B cell (primary cell): ENCODE measurements at regions not wholly inside any gene's neighbourhood (a gene's known extent, or its start where the extent isn't known, plus 50 kb on each side); places are given as distances from the start of the nearest gene placed in this dataset.

Experiments used
- ATAC-seq: fragments of 200-7000 bp; cut with Tn5 transposase; one replicate; pipeline ENCODE4 v1.10.0; 2021; ENCODE audit warnings: low read depth, mild to moderate bottlenecking, moderate number of reproducible peaks, moderate library complexity
- CTCF ChIA-PET: fragments of 350-600 bp; sonication (Branson Sonifier 250); formaldehyde crosslinking; loops from one replicate; lab custom pipeline; 2021; ENCODE audit warnings: antibody characterized with exemption, inconsistent platforms; lab: Charles Lee
- POLR2A ChIA-PET: fragments of 350-600 bp; sonication (Branson Sonifier 250); formaldehyde crosslinking; loops from one replicate; lab custom pipeline; 2021; ENCODE audit warnings: antibody characterized with exemption; lab: Charles Lee
- DNase-seq: peaks from one replicate; pipeline ENCODE4 v3.0.0; 2013
- H2AFZ ChIP-seq: 2 replicates; pipeline ENCODE4 v1.6.1; 2012; ENCODE audit warnings: mild to moderate bottlenecking, low read depth, low read length; ENCODE audit not compliant: insufficient read depth, poor library complexity, severe bottlenecking
- H3K27ac ChIP-seq, 2 donors: 1 replicate in 1 of 2; 2 replicates in 1 of 2; pipeline ENCODE4 v1.5.1; 2012 to 2013; ENCODE audit warnings: low read length in 2 of 2, mild to moderate bottlenecking in 2 of 2, moderate library complexity in 1 of 2
- H3K27me3 ChIP-seq, 4 experiments: fragments of 200-600 bp in 1 of 4; sonication (generic) in 1 of 4; replicated peaks in 1 of 4; 1 replicate in 2 of 4; 2 replicates in 2 of 4; pipeline versions ENCODE4 v1.6.1 to v1.7.0; 2013 to 2016; ENCODE audit warnings: low read length in 3 of 4, mild to moderate bottlenecking in 2 of 4, mixed read lengths in 1 of 4, moderate library complexity in 1 of 4; ENCODE audit not compliant: insufficient read depth in 4 of 4, control insufficient read depth in 3 of 4; ENCODE audit errors: control extremely low read depth in 1 of 4
- H3K36me3 ChIP-seq, 2 experiments: replicated peaks in 1 of 2; 1 replicate in 1 of 2; 2 replicates in 1 of 2; pipeline versions ENCODE4 v1.6.1 to v1.7.1; 2013; ENCODE audit warnings: low read length in 1 of 2; ENCODE audit not compliant: insufficient read depth in 2 of 2, control insufficient read depth in 1 of 2; ENCODE audit errors: control extremely low read depth in 1 of 2, extremely low read depth in 1 of 2
- H3K4me1 ChIP-seq, 2 donors: fragments of 200-600 bp in 1 of 2; sonication (generic) in 1 of 2; 1 replicate in 1 of 2; 2 replicates in 1 of 2; pipeline versions ENCODE4 v1.5.1 to v1.6.1; 2013 to 2017; ENCODE audit warnings: low read length in 2 of 2; ENCODE audit not compliant: control insufficient read depth in 2 of 2, insufficient read depth in 2 of 2
- H3K4me2 ChIP-seq: replicated peaks from 2 replicates; pipeline ENCODE3; 2012; ENCODE audit warnings: mild to moderate bottlenecking, low read depth, low read length; ENCODE audit not compliant: poor library complexity, severe bottlenecking
- H3K4me3 ChIP-seq, 5 experiments: fragments of 200-600 bp in 1 of 5; sonication (generic) in 1 of 5; 1 replicate in 3 of 5; 2 replicates in 2 of 5; pipeline versions ENCODE4 v1.5.1 to v1.7.0; 2011 to 2016; ENCODE audit warnings: low read length in 4 of 5, mild to moderate bottlenecking in 4 of 5, low read depth in 2 of 5, control low read depth in 1 of 5, moderate library complexity in 1 of 5; ENCODE audit not compliant: insufficient read depth in 1 of 5; ENCODE audit errors: control extremely low read depth in 1 of 5, extremely low read depth in 1 of 5
- H3K79me2 ChIP-seq: fragments of 200-600 bp; sonication (generic); one replicate; pipeline ENCODE4 v1.6.0; 2016; ENCODE audit warnings: low read length; ENCODE audit not compliant: control insufficient read depth, insufficient read depth
- H3K9ac ChIP-seq: fragments of 200-600 bp; sonication (generic); 2 replicates; pipeline ENCODE4 v1.6.1; 2017; ENCODE audit warnings: mild to moderate bottlenecking, low read length, moderate library complexity
- H3K9me3 ChIP-seq, 3 donors: one replicate each; pipeline versions ENCODE4 v1.6.1 to v1.7.1; 2013; ENCODE audit warnings: low read length in 2 of 3; ENCODE audit not compliant: control insufficient read depth in 2 of 3, insufficient read depth in 1 of 3; ENCODE audit errors: control extremely low read depth in 1 of 3
- H4K20me1 ChIP-seq: 2 replicates; pipeline ENCODE4 v1.6.0; 2012; ENCODE audit warnings: mild to moderate bottlenecking, low read length; ENCODE audit not compliant: insufficient read depth, control insufficient read depth, poor library complexity, severe bottlenecking
- H3K27ac Mint-ChIP-seq: one replicate; pipeline ENCODE4 v1.8.0; 2021; ENCODE audit warnings: mixed read lengths
- H3K27me3 Mint-ChIP-seq: one replicate; pipeline ENCODE4 v1.8.0; 2021; ENCODE audit warnings: mixed read lengths
- H3K4me1 Mint-ChIP-seq: one replicate; pipeline ENCODE4 v1.8.0; 2021; ENCODE audit warnings: mixed read lengths
- H3K4me3 Mint-ChIP-seq: one replicate; pipeline ENCODE4 v1.8.0; 2021; ENCODE audit warnings: mixed read lengths
- H3K9me3 Mint-ChIP-seq: one replicate; pipeline ENCODE4 v1.8.0; 2022; ENCODE audit warnings: mixed read lengths; ENCODE audit not compliant: insufficient read depth
- CTCF ChIP-seq: fragments of 200-600 bp; IDR thresholded peaks from one replicate; pipeline ENCODE4 v1.8.0; 2022; ENCODE audit warnings: antibody characterized with exemption, mild to moderate bottlenecking
- EZH2 ChIP-seq: IDR thresholded peaks from 2 replicates; pipeline ENCODE4 v1.6.1; 2012; ENCODE audit warnings: borderline replicate concordance, low read depth, mild to moderate bottlenecking, moderate library complexity, low read length; ENCODE audit not compliant: insufficient read depth, poor library complexity, severe bottlenecking
- WGBS: methylation state at CpG from one replicate; pipeline ENCODE4 v1.1.5; 2013; ENCODE audit warnings: missing lambda C conversion rate; ENCODE audit not compliant: insufficient coverage; 5-methylcytosine and 5-hydroxymethylcytosine counted together
- intact Hi-C: fragments of 100-400 bp; cut with micrococcal nuclease; formaldehyde crosslinking; loops from one replicate; pipeline ENCODE4 v1.10.0; 2022

- Histone ChIP-seq H3K79me2 (no peaks in the 10 kb centered on the region), H3K4me2 (no peak overlapping the region)
- H3K27me3 Mint-ChIP-seq, result no peaks in the 10 kb centered on the region
Observed at GRCh38 chr19:28500296-28500695, 712.7 kb downstream of the UQCRFS1 start.

GRCh38 chr19:28498404-28498976 lies 714.5 kb downstream of the UQCRFS1 start:
- Histone ChIP-seq H3K4me2 (no peak overlapping the region), H3K27me3 (no peaks in the 10 kb centered on the region), H3K9ac (no peak overlapping the region), H3K79me2 (no peaks in the 10 kb centered on the region), H3K4me3 (no peak overlapping the region), H3K36me3 (no peaks in the 10 kb centered on the region), H3K27ac (no peak overlapping the region), H4K20me1 (no peaks in the 10 kb centered on the region), H3K4me1 (no peaks in the 10 kb centered on the region), H3K9me3 (peaks cover 0 to 12% (median 0%) of the 10 kb centered on the region in 3 donors), H2AFZ (no peak overlapping the region)
- no peak overlapping the region for H3K4me3 Mint-ChIP-seq
- intact Hi-C loops, result no loop called here
- no peaks in the 10 kb centered on the region for H3K27me3 Mint-ChIP-seq
- H3K27ac Mint-ChIP-seq, result no peak overlapping the region
- no peaks in the 10 kb centered on the region for H3K9me3 Mint-ChIP-seq
- TF ChIP-seq CTCF (no peak), EZH2 (no peak)
- ChIA-PET POLR2A (no interaction called here), CTCF (no interaction called here)
- ATAC-seq (no peak), DNase-seq (no peak)
- H3K4me1 Mint-ChIP-seq, result no peaks in the 10 kb centered on the region
- no CpG with 5 or more reads among the region's 7 CpGs for WGBS

More at GRCh38 chr19:28500296-28500695, 712.7 kb downstream of the UQCRFS1 start:
- Histone ChIP-seq H3K4me3 (no peak overlapping the region), H3K36me3 (no peaks in the 10 kb centered on the region), H4K20me1 (no peaks in the 10 kb centered on the region), H3K9ac (no peak overlapping the region), H3K27ac (no peak overlapping the region), H2AFZ (no peak overlapping the region), H3K9me3 (peaks cover 0 to 7% (median 0%) of the 10 kb centered on the region in 3 donors), H3K4me1 (no peaks in the 10 kb centered on the region), H3K27me3 (no peaks in the 10 kb centered on the region)
- POLR2A ChIA-PET, result no interaction called here
- no peak overlapping the region for H3K4me3 Mint-ChIP-seq
- no peak for ATAC-seq
- intact Hi-C loops, result no loop called here
- H3K9me3 Mint-ChIP-seq, result no peaks in the 10 kb centered on the region
- TF ChIP-seq EZH2, result no peak
- no peak for TF ChIP-seq CTCF
- CTCF ChIA-PET, result no interaction called here
- no peak for DNase-seq
- H3K4me1 Mint-ChIP-seq, result no peaks in the 10 kb centered on the region
- no peak overlapping the region for H3K27ac Mint-ChIP-seq
- WGBS, result 83% methylated on average over 2 of the region's 3 CpGs
